NCI-H510A (cell line): ENCODE measurements at regions not wholly inside any gene's neighbourhood (a gene's known extent, or its start where the extent isn't known, plus 50 kb on each side); places are given as distances from the start of the nearest gene placed in this dataset.

Experiments used
- DNase-seq: peaks from one replicate; lab custom pipeline; 2025; lab: John Stamatoyannopoulos, UW

DNA sequence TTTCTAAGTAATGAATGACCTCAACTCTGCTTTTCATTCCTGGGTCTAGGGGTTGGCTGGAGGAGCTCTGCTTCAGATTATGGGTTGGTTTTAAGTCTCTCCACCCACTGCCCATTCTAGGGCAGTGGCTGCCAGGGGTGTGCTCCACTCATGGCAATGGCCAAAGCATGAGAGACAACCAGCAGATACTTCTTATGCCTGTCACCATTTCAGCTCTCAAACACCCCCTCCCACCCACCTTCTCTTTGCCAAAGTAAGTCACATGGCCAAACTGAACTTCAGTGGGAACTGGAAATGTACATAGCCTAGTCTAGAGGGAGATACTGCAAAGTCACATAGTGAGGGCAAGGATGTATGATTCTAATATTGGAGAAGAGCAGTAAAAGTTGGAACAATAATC, 285.3 kb downstream of the RPLP1 start:
- DNase-seq: no peak

DNA sequence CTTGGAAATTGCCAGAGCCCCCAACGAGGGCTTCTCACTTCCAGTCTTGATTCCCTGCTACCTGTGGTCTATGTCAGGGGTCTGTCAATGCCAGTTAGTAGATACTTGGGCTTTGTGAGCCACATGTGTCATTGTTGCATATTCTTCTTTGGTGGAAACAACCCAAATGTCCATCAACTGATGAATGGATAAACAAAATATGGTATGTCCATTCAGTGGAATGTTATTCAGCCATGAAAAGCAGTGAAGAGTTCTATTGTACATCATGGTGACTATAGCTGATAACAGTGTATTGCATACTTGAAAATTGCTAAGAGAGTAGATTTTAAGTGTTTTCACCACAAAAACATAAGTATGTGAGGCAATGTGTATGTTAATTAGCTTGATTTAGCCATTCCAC, 288.1 kb downstream of the RPLP1 start:
- DNase-seq: no peak

DNA sequence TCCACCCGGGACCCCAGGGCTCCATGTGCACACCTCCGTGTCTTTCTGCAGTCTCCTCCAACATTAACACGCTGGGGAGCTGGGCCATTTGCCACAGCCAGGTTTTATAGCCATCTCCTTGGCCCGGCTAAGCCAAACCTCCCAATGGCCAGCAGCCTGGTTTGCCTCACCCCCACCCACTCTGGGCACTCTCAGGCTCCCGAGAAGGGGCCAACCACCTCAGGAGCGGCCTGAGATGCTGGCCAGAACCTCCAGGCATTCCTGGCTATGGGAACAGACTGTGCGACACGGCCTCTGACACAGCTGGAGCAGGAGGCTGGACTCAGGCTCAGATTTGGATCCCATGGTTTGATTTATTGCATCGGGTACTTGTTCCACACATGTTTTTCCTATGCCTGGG, 289.7 kb downstream of the RPLP1 start:
- no peak for DNase-seq

DNA sequence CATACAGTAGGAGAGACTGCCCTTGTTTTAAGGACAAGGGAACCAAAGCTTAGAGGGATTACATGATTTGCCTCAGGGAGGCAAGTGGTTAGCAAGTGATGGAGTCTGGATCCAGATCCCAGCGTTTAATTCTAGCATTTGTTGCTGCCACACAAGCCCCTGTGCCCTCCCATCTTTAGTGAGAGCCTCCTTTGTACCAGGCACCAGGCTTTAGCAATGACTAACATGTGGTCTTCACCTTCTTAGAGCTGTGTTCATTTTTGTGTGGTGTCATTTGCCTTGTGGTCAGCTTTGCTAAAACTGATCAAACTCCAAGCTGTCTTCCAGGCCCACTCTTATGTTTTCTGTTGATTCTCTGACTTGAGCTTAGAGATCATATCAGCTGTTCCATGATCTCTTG, 290.5 kb downstream of the RPLP1 start:
- DNase-seq: no peak

DNA sequence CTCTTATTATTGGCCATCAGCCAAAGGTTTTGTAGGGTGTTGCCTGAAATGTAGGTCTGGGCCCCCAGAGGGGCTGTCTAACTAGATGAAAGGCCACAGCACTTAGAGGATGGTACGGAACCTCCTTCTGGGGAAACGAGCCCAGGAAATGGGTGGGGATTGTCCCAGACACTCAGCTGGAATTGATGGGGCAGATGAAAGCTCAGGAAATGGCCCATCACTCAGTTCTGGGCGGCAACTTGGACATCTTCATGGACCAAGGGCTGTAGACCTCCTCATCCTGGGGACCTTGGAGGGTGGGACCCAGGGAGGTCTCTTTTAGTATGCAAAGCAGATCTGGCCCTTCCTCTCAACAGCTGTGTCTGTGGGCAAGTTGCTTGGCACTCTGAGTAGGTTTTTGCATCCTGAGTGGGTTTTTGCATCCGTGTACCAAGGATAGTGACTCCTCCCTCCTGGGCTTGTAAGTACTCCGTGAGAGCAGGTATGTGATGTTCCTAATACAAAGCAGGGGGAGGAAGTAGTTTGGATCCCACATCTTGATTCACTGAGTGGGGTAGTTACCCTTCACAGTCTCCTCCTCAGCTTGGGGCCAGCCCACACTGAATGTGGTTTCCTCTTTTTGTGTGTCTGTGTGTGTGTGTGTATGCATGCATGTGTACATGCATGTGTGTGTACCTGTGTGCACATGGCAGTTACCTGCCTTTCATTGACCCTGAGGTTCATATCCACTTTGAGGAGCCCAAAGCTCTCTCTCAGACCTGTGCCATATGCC, 292.0 kb downstream of the RPLP1 start:
- DNase-seq: no peak

DNA sequence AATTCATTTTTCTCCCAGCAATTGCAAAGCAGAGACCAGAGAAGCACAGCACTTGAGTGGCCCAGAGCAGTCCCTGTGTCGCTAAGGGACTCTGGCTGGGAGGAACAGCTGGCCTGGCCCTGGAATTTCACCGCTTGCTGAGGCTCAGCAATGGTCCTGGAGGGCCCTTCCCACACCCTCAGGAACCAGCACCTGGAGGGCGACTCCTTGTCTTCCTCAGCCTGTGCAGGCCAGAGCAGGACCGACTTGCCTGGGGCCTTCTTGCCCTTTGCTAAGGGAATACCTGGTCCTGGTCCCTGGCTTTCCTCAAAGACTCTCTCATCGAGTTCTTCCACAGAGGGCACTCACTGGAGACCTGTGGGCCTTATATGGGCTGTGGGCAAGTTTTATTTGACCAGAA, 294.6 kb downstream of the RPLP1 start:
- DNase-seq: no peak

DNA sequence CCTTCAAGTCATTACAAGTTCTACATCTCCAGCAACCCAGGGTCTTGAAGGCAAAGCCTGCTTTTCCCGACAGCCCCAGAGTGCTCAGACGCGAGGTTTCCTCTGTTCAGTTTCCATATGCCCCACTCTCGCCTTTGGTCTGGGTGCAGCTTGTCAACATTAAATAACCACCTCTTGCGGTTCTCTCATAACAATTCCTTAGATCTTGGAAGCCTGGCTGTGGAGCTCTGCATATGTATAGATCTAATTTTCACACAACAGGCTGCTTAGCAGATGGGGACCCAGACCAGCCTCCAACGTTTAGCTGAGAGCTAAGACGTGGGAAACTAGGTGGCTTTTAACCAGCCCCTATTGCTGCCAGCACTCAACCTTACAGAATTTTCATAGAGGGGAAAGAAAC, 295.5 kb downstream of the RPLP1 start:
- DNase-seq: no peak

DNA sequence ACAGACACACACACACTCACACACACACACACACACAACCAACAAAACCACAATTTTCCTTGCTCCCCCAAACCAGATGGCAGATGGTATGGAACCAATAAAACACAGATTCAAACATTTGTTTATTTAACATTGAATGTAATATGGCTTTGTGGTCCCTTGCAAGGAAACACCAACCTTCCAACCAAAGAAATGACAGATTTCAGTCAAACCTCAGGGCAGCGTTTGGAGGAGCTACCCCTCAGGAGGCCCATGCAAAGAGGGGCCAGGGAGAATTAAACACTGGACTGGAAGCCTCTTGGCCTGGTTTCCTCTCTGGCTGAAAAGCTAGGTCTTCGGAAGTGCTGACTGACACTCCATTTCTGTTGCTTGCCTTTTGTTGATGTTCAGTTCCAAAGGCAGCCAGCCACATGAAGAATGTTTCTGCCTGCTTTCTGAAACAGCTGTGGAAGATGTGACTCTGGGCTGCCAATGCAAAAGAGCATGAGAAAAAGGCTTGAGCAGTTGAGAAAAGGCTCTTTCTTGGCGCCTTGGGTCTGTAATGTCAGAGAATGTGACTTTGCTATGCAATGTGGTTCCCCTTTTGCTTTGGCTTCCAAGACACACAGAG, 296.1 kb downstream of the RPLP1 start:
- no peak for DNase-seq

DNA sequence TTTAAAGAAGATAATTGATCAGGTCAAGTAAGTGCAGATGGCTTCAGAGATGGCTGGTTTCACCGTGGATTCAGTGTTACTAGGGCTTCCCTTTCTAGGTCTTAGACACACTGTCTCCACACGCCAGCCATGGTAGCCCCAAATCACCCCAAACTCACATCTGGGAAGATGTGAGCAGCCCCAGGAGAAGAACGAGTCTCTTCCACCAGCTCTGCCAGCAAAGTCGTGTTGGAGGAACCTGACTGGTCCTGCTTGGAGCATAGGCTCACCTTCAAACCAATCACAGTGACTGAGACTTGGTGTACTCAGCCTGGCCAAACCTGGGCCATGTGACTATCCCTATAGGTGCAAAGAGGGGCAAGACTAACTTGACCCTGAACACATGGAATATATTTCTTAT, 296.7 kb downstream of the RPLP1 start:
- no peak for DNase-seq

DNA sequence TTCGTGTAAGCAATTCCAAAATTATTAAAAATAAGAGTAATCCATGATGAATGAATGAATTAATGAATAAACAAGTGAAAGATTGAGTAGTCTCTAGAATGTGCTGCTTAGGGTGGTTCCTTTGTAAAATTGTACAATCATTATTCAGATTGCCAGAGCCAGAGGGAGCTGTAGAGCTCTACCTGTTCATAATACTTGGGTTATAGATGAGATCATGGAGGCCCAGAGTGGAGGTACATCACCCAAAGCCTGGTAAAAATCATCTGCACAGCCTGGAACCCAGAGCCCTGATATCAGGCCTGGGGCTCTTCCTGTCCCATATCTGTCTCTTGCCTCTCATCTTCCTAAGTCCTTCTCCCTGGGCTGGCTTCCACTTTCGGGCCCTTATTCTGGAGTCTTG, 297.2 kb downstream of the RPLP1 start:
- no peak for DNase-seq

DNA sequence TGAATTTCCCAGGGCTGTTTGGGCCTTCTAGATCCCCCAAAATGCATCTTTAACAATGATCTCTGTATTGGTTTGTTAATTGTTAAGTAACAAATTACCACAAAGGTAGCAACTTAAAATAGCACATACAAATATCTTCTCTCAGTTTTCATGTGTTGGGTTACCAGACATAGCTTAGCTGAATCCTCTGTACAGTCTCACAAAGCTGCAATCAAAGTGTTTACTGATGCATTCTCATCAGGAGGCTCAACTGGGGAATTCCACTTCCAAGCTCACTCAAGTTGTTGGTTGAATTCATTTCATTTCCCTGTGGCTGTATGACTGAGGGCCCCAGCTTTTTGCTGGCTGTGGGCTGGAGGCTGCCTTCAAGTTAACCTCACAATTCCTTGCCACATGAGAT, 297.6 kb downstream of the RPLP1 start:
- DNase-seq: no peak

DNA sequence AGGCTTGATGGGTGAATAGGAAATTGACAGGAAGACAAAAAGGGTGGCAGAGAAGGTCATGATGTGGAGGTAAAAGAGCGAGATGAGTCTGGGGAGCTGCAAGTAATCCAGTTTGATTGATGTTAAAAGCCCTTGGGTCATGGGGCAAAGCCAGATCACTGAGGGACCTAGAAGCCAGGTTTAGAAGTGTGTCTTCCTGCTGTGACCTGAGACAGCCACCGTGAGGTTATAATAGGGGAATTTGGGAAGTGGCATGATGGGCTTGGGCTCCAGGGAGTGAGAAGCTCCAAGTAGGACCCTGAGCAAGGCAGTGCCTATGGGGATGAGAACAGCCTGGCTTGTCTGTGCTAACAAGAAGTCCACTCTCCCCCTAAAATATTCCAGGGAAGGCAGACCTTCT, 298.5 kb downstream of the RPLP1 start:
- no peak for DNase-seq

DNA sequence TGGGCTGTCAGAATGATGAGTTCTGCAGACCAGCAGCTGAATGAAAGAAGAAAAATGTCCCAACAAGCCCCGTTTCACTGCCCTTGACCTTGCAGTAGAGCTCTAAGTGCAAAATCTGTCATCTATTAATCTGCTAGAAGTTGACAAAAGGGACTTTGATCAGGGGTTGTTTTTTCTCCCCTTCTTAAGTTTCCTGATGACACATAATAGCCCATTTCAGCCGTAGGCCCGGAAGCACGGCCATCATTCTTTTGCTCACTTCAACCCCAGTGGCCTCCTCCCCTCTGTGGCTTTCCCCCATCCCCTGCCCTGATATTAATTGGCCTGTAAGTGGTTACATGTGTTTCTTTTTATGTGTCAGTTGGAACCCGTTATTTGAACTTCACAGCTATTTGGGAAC, 298.9 kb downstream of the RPLP1 start:
- no peak for DNase-seq

DNA sequence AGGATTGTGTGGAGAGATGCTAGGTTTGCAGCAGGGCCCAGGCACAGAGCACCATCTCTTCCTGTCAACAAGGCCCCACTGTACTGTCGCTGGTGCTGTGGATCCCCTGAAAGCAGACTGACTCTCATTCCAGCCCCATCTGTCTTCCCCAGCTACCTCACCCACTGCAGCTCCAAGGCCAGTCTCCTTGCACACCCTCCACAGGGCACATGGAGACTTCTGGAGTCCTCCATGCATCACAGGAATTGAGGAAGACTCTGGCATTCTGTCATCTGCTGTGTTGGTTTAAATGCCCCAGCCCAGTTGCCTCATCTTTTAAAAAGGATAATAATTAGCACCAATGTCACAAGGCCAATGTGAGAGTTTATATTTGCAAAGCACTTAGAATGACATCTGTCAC, 301.2 kb downstream of the RPLP1 start:
- no peak for DNase-seq

DNA sequence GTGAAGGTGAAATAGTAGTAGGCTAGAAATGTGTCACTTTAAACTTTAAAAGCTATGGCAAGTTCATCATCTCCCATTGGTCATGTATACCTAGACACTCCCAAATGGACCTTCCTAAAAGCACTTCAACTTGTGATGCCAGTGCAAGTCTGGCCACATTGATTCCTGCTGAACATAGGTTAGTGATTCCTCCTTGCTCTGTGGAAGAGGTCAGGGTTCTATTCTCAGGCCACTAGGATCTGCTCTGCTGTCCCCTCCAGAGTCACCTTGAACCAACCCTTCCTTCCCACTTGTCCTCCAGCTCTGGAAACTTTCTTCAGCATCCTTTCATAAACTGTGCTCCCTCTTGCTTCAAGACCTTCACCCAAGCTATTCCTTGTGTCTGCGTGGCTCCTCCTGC, 301.7 kb downstream of the RPLP1 start:
- DNase-seq: no peak

DNA sequence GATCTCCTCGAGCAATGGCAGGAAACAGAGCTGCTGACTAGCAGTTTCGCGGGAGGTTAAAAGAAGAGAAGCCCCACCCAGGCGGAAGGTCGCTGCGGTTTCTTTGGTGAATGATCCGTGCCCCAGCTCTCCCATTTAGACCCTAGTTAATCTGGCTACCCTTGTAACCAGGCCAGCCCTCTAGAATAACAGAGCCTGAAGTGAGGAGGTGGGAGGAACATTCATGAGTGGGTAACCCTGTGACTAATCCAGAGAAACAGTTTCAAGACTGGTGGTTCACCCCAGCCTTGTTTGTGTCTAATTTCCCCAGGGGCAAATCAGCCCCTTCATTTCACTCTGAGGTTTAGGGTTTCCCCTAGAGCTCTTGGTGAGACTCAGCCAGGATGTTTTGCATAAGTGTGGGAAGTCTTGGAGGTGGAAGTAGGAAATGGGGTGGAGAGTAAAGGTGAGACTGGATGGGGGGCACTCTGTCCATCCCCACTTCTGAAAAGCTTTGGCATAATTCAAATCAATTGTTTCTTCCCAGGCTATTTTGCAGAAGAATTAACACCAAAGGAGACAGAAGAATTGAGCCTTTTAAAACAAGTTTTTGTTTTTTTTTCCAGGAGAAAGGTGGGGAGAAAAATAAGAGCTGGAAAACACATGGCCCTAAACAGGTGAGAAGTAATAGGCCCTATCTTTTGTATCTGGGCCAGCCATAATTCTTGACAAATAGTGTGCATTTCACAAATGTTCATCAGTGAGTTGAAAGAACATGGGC, 303.1 kb downstream of the RPLP1 start:
- no peak for DNase-seq

DNA sequence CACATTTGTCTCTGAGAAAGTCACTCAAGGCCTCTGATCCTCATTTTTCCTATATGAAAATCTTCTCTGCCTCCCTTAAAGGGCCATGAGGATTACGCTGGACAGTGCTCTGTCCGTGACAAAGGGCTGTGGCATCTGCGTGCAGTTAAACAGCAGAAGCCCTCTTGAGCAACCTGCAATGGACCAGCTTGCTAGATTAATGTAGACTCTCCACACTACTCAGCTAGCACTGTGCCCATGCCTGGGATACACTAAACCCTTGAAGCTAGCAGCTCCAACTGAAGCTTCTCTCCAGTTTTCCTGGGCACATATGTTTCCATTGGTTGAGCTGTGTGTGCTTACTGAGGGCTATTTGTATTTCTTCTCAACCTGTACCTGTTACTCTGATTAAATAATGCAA, 303.8 kb downstream of the RPLP1 start:
- DNase-seq: no peak

DNA sequence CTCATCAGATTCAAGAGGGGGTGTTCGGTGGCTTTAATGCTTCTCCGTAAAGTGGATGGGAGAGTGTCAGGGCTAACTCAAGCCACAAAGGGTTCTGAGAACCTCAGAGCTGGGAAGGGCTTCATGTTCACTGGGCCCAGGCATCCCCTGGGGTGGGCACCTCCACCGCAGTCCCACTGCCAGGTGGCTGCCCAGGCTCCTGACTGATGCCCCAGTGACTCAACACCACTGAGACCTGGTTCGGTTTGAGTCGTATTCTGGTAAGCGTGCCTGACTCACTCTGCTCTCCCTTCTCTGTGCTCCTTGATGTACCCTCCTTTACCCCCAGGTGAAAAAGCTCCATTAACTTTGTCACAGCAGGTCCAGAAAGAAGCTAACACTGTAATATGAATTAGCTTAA, 304.6 kb downstream of the RPLP1 start:
- DNase-seq: no peak

DNA sequence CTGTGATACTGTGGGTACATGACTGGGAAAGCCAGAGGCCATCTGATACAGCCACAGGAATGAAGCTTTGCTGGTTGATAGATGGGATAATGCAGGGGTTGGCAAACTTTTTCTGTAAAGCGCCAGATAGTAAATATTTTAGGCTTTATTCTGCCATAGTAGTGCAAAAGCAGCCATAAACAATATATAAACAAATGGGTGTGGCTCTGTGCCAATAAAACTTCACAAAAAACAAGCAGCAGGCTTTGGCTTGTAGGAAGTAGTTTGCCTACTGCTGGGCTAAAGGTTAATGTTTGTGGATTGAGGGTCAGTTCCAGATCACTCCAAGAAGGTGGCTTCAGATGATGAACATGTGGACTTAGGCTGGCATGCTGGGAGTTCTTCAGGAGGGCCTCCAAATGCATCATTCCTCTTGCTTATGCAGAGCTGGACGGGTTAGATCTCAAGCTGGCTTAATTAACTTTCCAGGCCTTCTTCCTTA, 305.7 kb downstream of the RPLP1 start:
- no peak for DNase-seq

DNA sequence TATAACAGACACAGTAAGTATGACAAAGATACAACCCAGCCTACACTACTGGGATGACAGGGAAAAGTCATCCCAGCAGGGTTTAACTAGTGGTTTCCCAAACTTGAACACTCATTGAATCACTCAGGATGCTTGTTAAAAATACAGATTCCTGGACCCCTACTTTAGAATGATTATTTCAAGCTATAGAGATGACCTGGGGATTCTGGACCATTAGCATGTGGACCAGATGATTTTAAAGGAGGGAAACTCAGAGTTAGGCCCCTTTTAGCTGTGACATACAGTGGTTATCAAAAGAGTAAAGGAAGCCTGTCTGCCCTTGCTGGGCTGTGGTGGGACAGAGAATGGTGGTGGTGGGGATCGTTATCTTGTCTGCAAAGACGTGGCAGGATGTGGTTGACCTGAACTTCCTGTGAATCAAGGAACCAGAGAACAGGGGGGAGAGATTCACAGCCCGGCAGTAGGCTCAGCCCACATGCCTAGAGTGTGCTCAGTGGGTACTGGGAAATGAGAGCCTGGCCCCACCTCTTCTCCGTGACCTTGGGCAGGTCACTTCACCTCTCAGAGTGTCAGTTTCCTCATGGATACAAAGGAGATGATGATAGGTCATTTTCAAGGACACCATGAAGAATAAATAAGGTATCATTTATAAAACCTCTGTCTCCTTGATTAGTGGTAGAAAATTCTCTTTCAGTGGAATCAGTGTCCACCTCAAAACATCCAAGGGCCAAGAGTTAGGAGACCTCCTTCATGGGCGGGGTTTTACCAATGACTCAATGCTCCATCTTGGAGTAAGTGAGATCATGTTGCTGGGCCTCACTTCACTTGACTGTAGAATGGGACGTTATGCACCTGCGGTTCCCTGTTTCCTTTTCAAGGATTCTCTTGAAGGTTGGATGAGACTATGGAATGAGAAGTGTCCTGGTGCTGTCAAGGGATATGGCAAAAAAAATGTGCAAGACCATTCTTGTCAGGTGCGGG, 306.5 kb downstream of the RPLP1 start:
- no peak for DNase-seq

DNA sequence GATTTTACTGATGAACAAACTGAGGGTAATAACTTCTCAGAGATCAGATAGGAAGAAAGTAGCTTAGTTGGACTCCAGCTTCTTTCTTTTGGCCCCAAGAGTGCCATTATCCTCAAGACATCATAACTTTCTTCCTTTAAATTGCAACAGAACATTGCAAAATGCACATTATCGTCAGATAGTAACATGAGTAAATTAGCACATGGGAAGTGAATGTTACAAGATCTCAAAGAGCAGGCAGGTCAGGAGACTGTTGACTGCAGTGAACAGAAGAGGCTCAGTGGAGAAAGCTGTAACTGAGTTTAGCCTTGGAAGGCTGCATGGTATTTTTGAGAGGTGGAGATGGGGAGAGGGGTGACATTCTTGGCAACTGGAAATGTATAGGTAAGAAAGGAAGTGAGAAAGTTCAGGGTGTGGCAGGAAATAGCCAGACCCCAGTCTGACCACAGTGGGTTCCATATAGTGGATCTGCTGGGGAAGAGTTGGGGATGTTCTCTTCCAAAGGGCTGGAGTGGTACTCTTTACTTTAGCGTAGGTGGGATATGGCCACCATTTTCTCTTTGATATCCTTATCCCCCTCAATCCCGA, 307.7 kb downstream of the RPLP1 start:
- no peak for DNase-seq
